Activated CD4-positive, alpha-beta T cell treated with anti-CD3 and anti-CD28 coated beads, Interleukin-2, amount 50 U/mL, for 48 hours (primary cell): ENCODE measurements at regions not wholly inside any gene's neighbourhood (a gene's known extent, or its start where the extent isn't known, plus 50 kb on each side); places are given as distances from the start of the nearest gene placed in this dataset.
A peak's percentile ranks its signal among the peaks of the same experiment; 100 is the strongest.

ENCODE experiments used
- DNase-seq, 2 experiments: peaks; one replicate each; pipeline ENCODE4 v3.0.0-alpha.2; 2020

- no peak for DNase-seq
Observed at GRCh38 chr5:104187656-104188055, 625.1 kb upstream of the NUDT12 start.

GRCh38 chr5:104186510-104186909, 623.9 kb upstream of the NUDT12 start:
- no peak for DNase-seq

GRCh38 chr5:104186100-104186499, 623.5 kb upstream of the NUDT12 start:
- DNase-seq, result no peak

- no peak for DNase-seq
Observed at GRCh38 chr5:104184264-104184663, 621.7 kb upstream of the NUDT12 start.

GRCh38 chr5:104178829-104179456, 616.4 kb upstream of the NUDT12 start:
- peak in 1 of 2 experiments; percentile 17 for DNase-seq

- no peak for DNase-seq
Observed at GRCh38 chr5:104178066-104178465, 615.5 kb upstream of the NUDT12 start.

GRCh38 chr5:104177651-104178050, 615.1 kb upstream of the NUDT12 start:
- DNase-seq, result no peak

GRCh38 chr5:104172976-104173375, 610.4 kb upstream of the NUDT12 start:
- no peak for DNase-seq

- no peak for DNase-seq
Observed at GRCh38 chr5:104171958-104172690, 609.5 kb upstream of the NUDT12 start.

GRCh38 chr5:104170926-104171325, 608.3 kb upstream of the NUDT12 start:
- DNase-seq, result no peak

GRCh38 chr5:104146652-104147051, 584.1 kb upstream of the NUDT12 start:
- DNase-seq, result no peak

GRCh38 chr5:104139840-104140239, 577.3 kb upstream of the NUDT12 start:
- no peak for DNase-seq

GRCh38 chr5:104130320-104130719, 567.7 kb upstream of the NUDT12 start:
- DNase-seq, result no peak

GRCh38 chr5:104128348-104128747, 565.8 kb upstream of the NUDT12 start:
- no peak for DNase-seq

GRCh38 chr5:104126980-104127379, 564.4 kb upstream of the NUDT12 start:
- DNase-seq, result no peak

GRCh38 chr5:104119529-104119928, 556.9 kb upstream of the NUDT12 start:
- no peak for DNase-seq

GRCh38 chr5:104111632-104112031, 549.0 kb upstream of the NUDT12 start:
- DNase-seq, result no peak

- no peak for DNase-seq
Observed at GRCh38 chr5:104096451-104096850, 533.9 kb upstream of the NUDT12 start.

- no peak for DNase-seq
Observed at GRCh38 chr5:104095527-104095926, 532.9 kb upstream of the NUDT12 start.

- no peak for DNase-seq
Observed at GRCh38 chr5:104088876-104089778, 526.5 kb upstream of the NUDT12 start.

- no peak for DNase-seq
Observed at GRCh38 chr5:104084896-104085295, 522.3 kb upstream of the NUDT12 start.

- DNase-seq, result no peak
Observed at GRCh38 chr5:104082754-104083153, 520.2 kb upstream of the NUDT12 start.

- DNase-seq, result no peak
Observed at GRCh38 chr5:104081232-104081631, 518.6 kb upstream of the NUDT12 start.
